Gastroesophageal sphincter (tissue), 3 donors: ENCODE measurements at regions not wholly inside any gene's neighbourhood (a gene's known extent, or its start where the extent isn't known, plus 50 kb on each side); places are given as distances from the start of the nearest gene placed in this dataset.

Experiments used
- POLR2A ChIP-seq, 2 donors: fragments of 450-650 bp; IDR thresholded peaks; one replicate each; pipeline ENCODE4 v1.6.1; 2017; ENCODE audit warnings: antibody characterized with exemption in 2 of 2, mild to moderate bottlenecking in 2 of 2, moderate library complexity in 1 of 2
- TF ChIP-seq, protein P1 (sequence below), 4 experiments: fragments of 200-600 bp in 2 of 4; fragments of 450-650 bp in 2 of 4; sonication (generic) in 1 of 4; IDR thresholded peaks; one replicate each; pipeline ENCODE4 v1.5.1; 2017 to 2019; ENCODE audit warnings: antibody characterized with exemption in 4 of 4, mild to moderate bottlenecking in 2 of 4, moderate library complexity in 2 of 4

DNA sequence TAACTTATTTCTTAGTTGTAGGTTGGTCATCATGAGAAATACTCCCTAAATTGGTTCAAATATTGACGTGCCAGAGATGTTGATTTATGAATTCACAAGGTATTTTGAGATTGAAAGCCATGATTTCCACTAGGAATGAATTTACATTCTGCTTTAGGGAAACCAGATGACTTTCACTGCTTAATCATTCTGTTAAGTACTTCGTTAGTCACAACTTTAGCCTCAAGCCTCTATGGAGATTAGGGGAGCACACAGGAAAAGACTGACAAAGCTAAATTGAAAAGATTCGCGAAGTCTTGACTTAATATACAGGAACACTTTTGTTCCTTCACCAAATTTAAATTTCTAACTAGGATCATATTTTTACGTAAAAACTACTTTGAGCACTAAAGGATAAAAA lies 250.4 kb upstream of the CACNA2D1 start:
- TF ChIP-seq, protein P1, sequence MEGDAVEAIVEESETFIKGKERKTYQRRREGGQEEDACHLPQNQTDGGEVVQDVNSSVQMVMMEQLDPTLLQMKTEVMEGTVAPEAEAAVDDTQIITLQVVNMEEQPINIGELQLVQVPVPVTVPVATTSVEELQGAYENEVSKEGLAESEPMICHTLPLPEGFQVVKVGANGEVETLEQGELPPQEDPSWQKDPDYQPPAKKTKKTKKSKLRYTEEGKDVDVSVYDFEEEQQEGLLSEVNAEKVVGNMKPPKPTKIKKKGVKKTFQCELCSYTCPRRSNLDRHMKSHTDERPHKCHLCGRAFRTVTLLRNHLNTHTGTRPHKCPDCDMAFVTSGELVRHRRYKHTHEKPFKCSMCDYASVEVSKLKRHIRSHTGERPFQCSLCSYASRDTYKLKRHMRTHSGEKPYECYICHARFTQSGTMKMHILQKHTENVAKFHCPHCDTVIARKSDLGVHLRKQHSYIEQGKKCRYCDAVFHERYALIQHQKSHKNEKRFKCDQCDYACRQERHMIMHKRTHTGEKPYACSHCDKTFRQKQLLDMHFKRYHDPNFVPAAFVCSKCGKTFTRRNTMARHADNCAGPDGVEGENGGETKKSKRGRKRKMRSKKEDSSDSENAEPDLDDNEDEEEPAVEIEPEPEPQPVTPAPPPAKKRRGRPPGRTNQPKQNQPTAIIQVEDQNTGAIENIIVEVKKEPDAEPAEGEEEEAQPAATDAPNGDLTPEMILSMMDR (IDR thresholded peaks at IDR 0.05): no peak
- TF ChIP-seq POLR2A (IDR thresholded peaks at IDR 0.05): no peak
